HCT116 (cell line): ENCODE measurements at regions not wholly inside any gene's neighbourhood (a gene's known extent, or its start where the extent isn't known, plus 50 kb on each side); places are given as distances from the start of the nearest gene placed in this dataset.
"Not testable (repeated sequence)": the region's sequence is repeated elsewhere in the genome, so short reads cannot be mapped to it uniquely, and the experiment has no call there.

Experiments used
- ATAC-seq: fragments of 200-7000 bp; cut with Tn5 transposase; 2 replicates; pipeline ENCODE4 v1.9.1; 2020; ENCODE audit warnings: mild to moderate bottlenecking, moderate library complexity
- BruUV-seq: library from RNA; stranded (reverse); fragments of 400-500 nt; replicated peaks from 2 replicates; lab custom pipeline; 2021; lab: Mats Ljungman, UMichigan
- CTCF ChIA-PET: fragments of 300-600 bp; sonication (Branson Sonifier 250); formaldehyde crosslinking; loops from one replicate; lab custom pipeline; 2021; ENCODE audit warnings: antibody characterized with exemption; lab: Charles Lee
- POLR2A ChIA-PET: fragments of 300-600, 350-600 bp; sonication (Branson Sonifier 250); formaldehyde crosslinking; loops from one replicate; lab custom pipeline; 2021; ENCODE audit warnings: antibody characterized with exemption; lab: Charles Lee
- RAD21 ChIA-PET, 2 experiments: fragments of 300-600 bp; sonication (Branson Sonifier 250); formaldehyde crosslinking; loops; one replicate each; lab custom pipeline; 2023; ENCODE audit warnings: low total read pairs in 2 of 2; ENCODE audit not compliant: uncharacterized antibody in 2 of 2, unreplicated experiment in 2 of 2, low non-redundant PET in 1 of 2; lab: Charles Lee
- DNase-seq: peaks from one replicate; pipeline ENCODE4 v3.0.0-alpha.2; 2010; ENCODE audit warnings: low read depth, low spot score
- H2AFZ ChIP-seq: fragments of 200-600 bp; shearing (Covaris generic), sonication (generic); 2 replicates; pipeline ENCODE4 v1.6.1; 2017; ENCODE audit warnings: low read depth, mixed run types, mixed read lengths, antibody characterized with exemption, low read length; ENCODE audit not compliant: poor library complexity, severe bottlenecking
- H3K27ac ChIP-seq: 2 replicates; pipeline ENCODE4 v1.5.1; 2012; ENCODE audit warnings: low read depth, low read length
- H3K27me3 ChIP-seq: fragments of 200-600 bp; sonication (generic); 2 replicates; pipeline ENCODE4 v1.6.1; 2016; ENCODE audit warnings: mixed run types, low read length, mixed read lengths; ENCODE audit not compliant: insufficient read depth
- H3K36me3 ChIP-seq, 2 experiments: fragments of 200-500 bp in 1 of 2; fragments of 200-600 bp in 1 of 2; sonication (Bioruptor generic) in 1 of 2; sonication (generic) in 1 of 2; 2 replicates each; pipeline versions ENCODE4 v1.5.1 to v1.6.1; 2014 to 2016; ENCODE audit warnings: low read length in 2 of 2, inconsistent platforms in 1 of 2, mixed read lengths in 1 of 2, mixed run types in 1 of 2; ENCODE audit not compliant: insufficient read depth in 2 of 2, control insufficient read depth in 1 of 2
- H3K4me1 ChIP-seq, 2 experiments: fragments of 200-600 bp in 1 of 2; sonication (generic) in 1 of 2; 2 replicates each; pipeline versions ENCODE4 v1.5.1 to v1.6.1; 2012 to 2017; ENCODE audit warnings: low read length in 2 of 2, inconsistent platforms in 1 of 2, mild to moderate bottlenecking in 1 of 2, mixed read lengths in 1 of 2, mixed run types in 1 of 2, moderate library complexity in 1 of 2; ENCODE audit not compliant: insufficient read depth in 2 of 2, control insufficient read depth in 1 of 2
- H3K4me2 ChIP-seq: fragments of 200-600 bp; sonication (generic); 2 replicates; pipeline ENCODE4 v1.6.1; 2017; ENCODE audit warnings: mixed run types, low read length, mixed read lengths
- H3K4me3 ChIP-seq, 2 experiments: fragments of 200-600 bp in 1 of 2; sonication (generic) in 1 of 2; replicated peaks in 1 of 2; 2 replicates each; pipeline ENCODE4 v1.5.1; 2011 to 2016; ENCODE audit warnings: low read length in 2 of 2, control low read depth in 1 of 2, low read depth in 1 of 2, mild to moderate bottlenecking in 1 of 2, mixed read lengths in 1 of 2, mixed run types in 1 of 2
- H3K79me2 ChIP-seq: fragments of 200-600 bp; sonication (generic); 2 replicates; pipeline ENCODE4 v1.6.1; 2017; ENCODE audit warnings: mild to moderate bottlenecking, mixed run types, low read length, moderate library complexity, mixed read lengths; ENCODE audit not compliant: insufficient read depth
- H3K9ac ChIP-seq: fragments of 200-600 bp; sonication (generic); 2 replicates; pipeline ENCODE4 v1.6.1; 2016; ENCODE audit warnings: low read length, mixed read lengths
- H3K9me2 ChIP-seq: fragments of 200-600 bp; sonication (generic), shearing (Covaris generic); 2 replicates; pipeline ENCODE4 v1.6.1; 2017; ENCODE audit warnings: mixed run types, mild to moderate bottlenecking, moderate library complexity; ENCODE audit not compliant: insufficient read depth
- H3K9me3 ChIP-seq, 2 experiments: fragments of 200-500 bp in 1 of 2; fragments of 200-600 bp in 1 of 2; sonication (Bioruptor generic) in 1 of 2; sonication (generic) in 1 of 2; 2 replicates each; pipeline ENCODE4 v1.6.1; 2014 to 2017; ENCODE audit warnings: low read length in 2 of 2, mixed read lengths in 2 of 2, inconsistent platforms in 1 of 2, low read depth in 1 of 2, mild to moderate bottlenecking in 1 of 2, mixed run types in 1 of 2, moderate library complexity in 1 of 2; ENCODE audit not compliant: control insufficient read depth in 1 of 2, insufficient read depth in 1 of 2
- H4K20me1 ChIP-seq: fragments of 200-600 bp; sonication (generic), shearing (Covaris generic); 2 replicates; pipeline ENCODE4 v1.6.1; 2017; ENCODE audit warnings: mixed run types, mild to moderate bottlenecking, moderate library complexity; ENCODE audit not compliant: insufficient read depth
- EZH2phosphoT487 ChIP-seq: fragments of 200-600 bp; IDR thresholded peaks from 2 replicates; pipeline ENCODE4 v1.6.1; 2018; ENCODE audit warnings: antibody characterized with exemption, borderline replicate concordance
- MAX ChIP-seq: IDR thresholded peaks from 2 replicates; pipeline ENCODE4 v1.6.1; 2012
- RAD21 ChIP-seq: IDR thresholded peaks from 2 replicates; pipeline ENCODE4 v1.6.1; 2012; ENCODE audit warnings: low read depth, mild to moderate bottlenecking
- REST ChIP-seq: IDR thresholded peaks from 2 replicates; pipeline ENCODE4 v1.6.1; 2012; ENCODE audit warnings: low read depth
- TCF7L2 ChIP-seq: IDR thresholded peaks from 2 replicates; pipeline ENCODE4 v1.7.0; 2011; ENCODE audit warnings: borderline replicate concordance, inconsistent platforms; ENCODE audit not compliant: insufficient read depth, insufficient read length; ENCODE audit errors: extremely low read depth
- ZFX ChIP-seq: fragments of 450-650 bp; IDR thresholded peaks from 2 replicates; pipeline ENCODE4 v1.6.1; 2017
- intact Hi-C: fragments of 100-400 bp; cut with micrococcal nuclease; formaldehyde crosslinking; loops from 2 replicates; pipeline ENCODE4 v1.10.0; 2022

GRCh38 chr10:16242859-16243613, 193.8 kb upstream of the PTER start:
- Histone ChIP-seq H3K9me2 (no peaks in the 10 kb centered on the region), H3K27ac (no peak overlapping the region), H3K79me2 (no peaks in the 10 kb centered on the region), H3K4me2 (no peak overlapping the region), H3K27me3 (peaks cover 29% of the 10 kb centered on the region; the same call in 1 of the 2 replicates), H3K36me3 (no peaks in the 10 kb centered on the region), H3K9ac (no peak overlapping the region), H3K9me3 (no peaks in the 10 kb centered on the region), H3K4me1 (no peaks in the 10 kb centered on the region), H2AFZ (no peak overlapping the region), H3K4me3 (no peak overlapping the region), H4K20me1 (no peaks in the 10 kb centered on the region; the same call in 1 of the 2 replicates)
- TF ChIP-seq REST (no peak), TCF7L2 (no peak), RAD21 (no peak), ZFX (no peak), EZH2phosphoT487 (no peak), MAX (no peak)
- ChIA-PET POLR2A (no interaction called here), CTCF (no interaction called here), RAD21 (no interaction called here)
- DNase-seq: no peak
- intact Hi-C loops: no loop called here
- no peak for ATAC-seq
- no TSS peak for BruUV-seq

- intact Hi-C loops, H3K9me3 ChIP-seq: not testable (repeated sequence)
Observed at GRCh38 chr10:16250136-16250535, 186.7 kb upstream of the PTER start.

More at GRCh38 chr10:16250136-16250535, 186.7 kb upstream of the PTER start:
- peaks cover 34% of the 10 kb centered on the region for H3K27me3 ChIP-seq
- RAD21 ChIA-PET, CTCF ChIA-PET, BruUV-seq, H4K20me1 ChIP-seq, DNase-seq, H3K9me2 ChIP-seq, H3K36me3 ChIP-seq, H3K4me3 ChIP-seq, H2AFZ ChIP-seq, H3K27ac ChIP-seq, ATAC-seq, H3K4me2 ChIP-seq, H3K79me2 ChIP-seq, H3K9ac ChIP-seq, POLR2A ChIA-PET, H3K4me1 ChIP-seq: not testable (repeated sequence)
